ENCODE measurements at regions not wholly inside any gene's neighbourhood (a gene's known extent, or its start where the extent isn't known, plus 50 kb on each side); places are given as distances from the start of the nearest gene placed in this dataset.
"Not testable (repeated sequence)": the region's sequence is repeated elsewhere in the genome, so short reads cannot be mapped to it uniquely, and the experiment has no call there.

- H3K9me3 ChIP-seq: peaks cover 0 to 45% (median 8%) of the 10 kb centered on the region in 11 donors
- no peaks in the 10 kb centered on the region for H3K27me3 ChIP-seq
- DNase-seq (no peak), ATAC-seq (no peak)
- H3K4me3 ChIP-seq: no peak overlapping the region
- no peak overlapping the region for H3K27ac ChIP-seq
- intact Hi-C loops (cut with DNase I): no loop called here
- no peaks in the 10 kb centered on the region for H3K4me1 ChIP-seq
- H3K36me3 ChIP-seq: no peaks in the 10 kb centered on the region
- TF ChIP-seq CTCF (IDR thresholded peaks at IDR 0.05): no peak
Measured at GRCh38 chr7:19275000-19275399, 129.8 kb upstream of the FERD3L start.

GRCh38 chr7:19272329-19272728 is 127.1 kb upstream of the FERD3L start:
- H3K36me3 ChIP-seq; intact Hi-C loops (cut with DNase I); H3K4me1 ChIP-seq; H3K27me3 ChIP-seq; H3K27ac ChIP-seq; H3K4me3 ChIP-seq; ATAC-seq; DNase-seq: not testable (repeated sequence)
- WGBS, 2 donors: 93 to 95% methylated on average over 6 of the region's 6 CpGs
- peaks cover 0 to 21% (median 4%) of the 10 kb centered on the region in 11 donors for H3K9me3 ChIP-seq

- no peak overlapping the region for H3K4me3 ChIP-seq
- DNase-seq: no peak
- H3K4me1 ChIP-seq: no peaks in the 10 kb centered on the region
- ATAC-seq: no peak
- H3K36me3 ChIP-seq: no peaks in the 10 kb centered on the region
- intact Hi-C loops (cut with DNase I): no loop called here
- H3K9me3 ChIP-seq: peaks cover 0 to 3% (median 0%) of the 10 kb centered on the region in 11 donors
- H3K27me3 ChIP-seq: no peaks in the 10 kb centered on the region
- no peak overlapping the region for H3K27ac ChIP-seq
- TF ChIP-seq CTCF (IDR thresholded peaks at IDR 0.05): no peak
Measured at GRCh38 chr7:19269301-19269700, 124.1 kb upstream of the FERD3L start.

GRCh38 chr7:19268737-19269136 is 123.5 kb upstream of the FERD3L start:
- intact Hi-C loops (cut with DNase I): no loop called here
- 78 to 79% methylated on average over 2 of the region's 2 CpGs for WGBS, 2 donors
- no peak for TF ChIP-seq CTCF (IDR thresholded peaks at IDR 0.05)
- peaks cover 0 to 3% (median 0%) of the 10 kb centered on the region in 11 donors for H3K9me3 ChIP-seq
- DNase-seq (no peak), ATAC-seq (no peak)
- no peaks in the 10 kb centered on the region for H3K27me3 ChIP-seq
- no peak overlapping the region for H3K4me3 ChIP-seq
- no peak overlapping the region for H3K27ac ChIP-seq
- H3K4me1 ChIP-seq: no peaks in the 10 kb centered on the region
- no peaks in the 10 kb centered on the region for H3K36me3 ChIP-seq

- DNase-seq (no peak), ATAC-seq (no peak)
- Histone ChIP-seq H3K9me3 (peaks cover 0 to 4% (median 0%) of the 10 kb centered on the region in 11 donors), H3K4me1 (no peaks in the 10 kb centered on the region), H3K36me3 (no peaks in the 10 kb centered on the region), H3K27me3 (no peaks in the 10 kb centered on the region), H3K4me3 (no peak overlapping the region), H3K27ac (no peak overlapping the region)
- TF ChIP-seq CTCF (IDR thresholded peaks at IDR 0.05): no peak
- WGBS, 2 donors: 66 to 71% methylated on average over 2 of the region's 2 CpGs
- intact Hi-C loops (cut with DNase I): no loop called here
Measured at GRCh38 chr7:19262826-19263225, 117.6 kb upstream of the FERD3L start.
